K562 (cell line): ENCODE measurements at regions not wholly inside any gene's neighbourhood (a gene's known extent, or its start where the extent isn't known, plus 50 kb on each side); places are given as distances from the start of the nearest gene placed in this dataset.

Experiments
- ATAC-seq: fragments of 200-7000 bp; cut with Tn5 transposase; 3 replicates; pipeline ENCODE4 v1.9.1; 2020; ENCODE audit warnings: moderate library complexity
- BruUV-seq: library from RNA; stranded (reverse); fragments of 400-500 nt; replicated peaks from 2 replicates; lab custom pipeline; 2021; lab: Mats Ljungman, UMichigan
- CTCF ChIA-PET: fragments of 300-600 bp; formaldehyde crosslinking; extraction: SDS; loops from one replicate; lab custom pipeline; 2021; ENCODE audit warnings: low intra/inter-chr PET ratio; lab: Yijun Ruan, JAX
- POLR2A ChIA-PET: fragments of 300-600, 350-650 bp; sonication (Branson Sonifier 250); formaldehyde crosslinking; extraction: SDS; loops from one replicate; lab custom pipeline; 2021; ENCODE audit warnings: antibody characterized with exemption, inconsistent platforms; lab: Yijun Ruan, JAX
- DNase-seq, 4 experiments: peaks; one replicate each; pipeline versions ENCODE4 v3.0.0 to v3.0.0-alpha.2; 2011 to 2018; ENCODE audit warnings: low spot score in 3 of 4, mixed read lengths in 3 of 4; ENCODE audit errors: extremely low read depth in 1 of 4
- FAIRE-seq: peaks from 2 replicates; lab custom pipeline; 2011; peaks lifted over from hg19 to GRCh38; lab: Jason Lieb, UNC
- H2AFZ ChIP-seq: 2 replicates; pipeline ENCODE4 v1.6.0; 2011; ENCODE audit warnings: low read depth, low read length, control low read depth, inconsistent platforms
- H3K27ac ChIP-seq: fragments of 200-600 bp; 3 replicates; pipeline ENCODE4 v1.8.0; 2011; ENCODE audit warnings: low read depth, mild to moderate bottlenecking, control low read depth, inconsistent platforms, low read length, moderate library complexity, mixed read lengths; ENCODE audit errors: extremely low read depth
- H3K27me3 ChIP-seq, 2 experiments: fragments of 300-600 bp in 1 of 2; 2 replicates in 1 of 2; 3 replicates in 1 of 2; pipeline versions ENCODE4 v1.6.0 to v1.8.0; 2011; ENCODE audit warnings: inconsistent platforms in 2 of 2, low read length in 2 of 2, mild to moderate bottlenecking in 1 of 2, mixed read lengths in 1 of 2, moderate library complexity in 1 of 2; ENCODE audit not compliant: control insufficient read depth in 2 of 2, insufficient read depth in 2 of 2
- H3K36me3 ChIP-seq: fragments of 300-600 bp; 3 replicates; pipeline ENCODE4 v1.8.0; 2011; ENCODE audit warnings: mild to moderate bottlenecking, low read length, inconsistent platforms; ENCODE audit not compliant: control insufficient read depth, insufficient read depth
- H3K4me1 ChIP-seq, 2 experiments: fragments of 200-600 bp in 1 of 2; replicated peaks in 1 of 2; 2 replicates in 1 of 2; 3 replicates in 1 of 2; pipeline versions ENCODE4 v1.5.1 to v1.8.0; 2011; ENCODE audit warnings: inconsistent platforms in 2 of 2, low read length in 2 of 2, mild to moderate bottlenecking in 1 of 2, mixed read lengths in 1 of 2, moderate library complexity in 1 of 2; ENCODE audit not compliant: control insufficient read depth in 2 of 2, insufficient read depth in 2 of 2
- H3K4me2 ChIP-seq: 2 replicates; pipeline ENCODE4 v1.6.1; 2011; ENCODE audit warnings: low read length, control low read depth, inconsistent platforms, mixed read lengths; ENCODE audit not compliant: insufficient read depth
- H3K4me3 ChIP-seq: fragments of 200-600 bp; sonication (generic), shearing (Covaris generic); 2 replicates; pipeline ENCODE4 v1.5.1; 2016; ENCODE audit warnings: control low read depth, inconsistent platforms
- H3K79me2 ChIP-seq: fragments of 200-600 bp; 3 replicates; pipeline ENCODE4 v1.8.0; 2011; ENCODE audit warnings: low read length, inconsistent platforms; ENCODE audit not compliant: control insufficient read depth, insufficient read depth
- H3K9ac ChIP-seq, 2 experiments: 2 replicates each; pipeline versions ENCODE4 v1.6.0 to v1.6.1; 2011; ENCODE audit warnings: low read depth in 2 of 2, low read length in 2 of 2, control low read depth in 1 of 2, inconsistent platforms in 1 of 2, mild to moderate bottlenecking in 1 of 2, mixed read lengths in 1 of 2; ENCODE audit not compliant: insufficient read depth in 1 of 2
- H3K9me1 ChIP-seq: one replicate; pipeline ENCODE4 v1.6.0; 2011; ENCODE audit warnings: inconsistent platforms, mild to moderate bottlenecking, low read length, moderate library complexity; ENCODE audit not compliant: control insufficient read depth, insufficient read depth
- H3K9me3 ChIP-seq: replicated peaks from 2 replicates; pipeline ENCODE4 v1.5.1; 2011; ENCODE audit warnings: low read depth, low read length, inconsistent platforms; ENCODE audit not compliant: control insufficient read depth, insufficient read depth
- H4K20me1 ChIP-seq: replicated peaks from 2 replicates; pipeline ENCODE4 v1.6.1; 2011; ENCODE audit warnings: low read length, inconsistent platforms, mixed read lengths; ENCODE audit not compliant: control insufficient read depth, insufficient read depth
- BHLHE40 ChIP-seq: IDR thresholded peaks from 2 replicates; pipeline ENCODE4 v1.6.1; 2011; ENCODE audit warnings: low read length, improper control_type of control experiment
- CTCF ChIP-seq, 3 experiments: IDR thresholded peaks in 2 of 3; conservative IDR thresholded peaks in 1 of 3; 2 replicates each; pipeline ENCODE4 v1.5.1; 2011 to 2012; ENCODE audit warnings: low read length in 3 of 3, mild to moderate bottlenecking in 3 of 3, control low read depth in 2 of 3, improper control_type of control experiment in 1 of 3, inconsistent platforms in 1 of 3, low read depth in 1 of 3, mixed read lengths in 1 of 3, moderate library complexity in 1 of 3; ENCODE audit not compliant: insufficient read depth in 2 of 3
- NCOA6 ChIP-seq: fragments of 450-650 bp; IDR thresholded peaks from 2 replicates; pipeline ENCODE4 v1.6.1; 2017; ENCODE audit warnings: mild to moderate bottlenecking
- NR2C1 ChIP-seq, 2 experiments: fragments of 450-650 bp; IDR thresholded peaks; 2 replicates each; pipeline ENCODE4 v1.6.1; 2017; ENCODE audit warnings: mild to moderate bottlenecking in 2 of 2, antibody characterized with exemption in 1 of 2, inconsistent platforms in 1 of 2, missing compliant biosample characterization in 1 of 2, missing genetic modification characterization in 1 of 2
- NR3C1 ChIP-seq: sonication (generic); formaldehyde crosslinking; IDR thresholded peaks from 2 replicates; pipeline ENCODE4 v1.8.1; 2022; ENCODE audit warnings: missing genetic modification reagents
- POLR2B ChIP-seq: fragments of 450-650 bp; IDR thresholded peaks from 2 replicates; pipeline ENCODE4 v1.6.1; 2018; ENCODE audit warnings: low read depth; ENCODE audit not compliant: partially characterized antibody
- PURB ChIP-seq: sonication (generic); formaldehyde crosslinking; IDR thresholded peaks from 2 replicates; pipeline ENCODE4 v1.9.0; 2021; ENCODE audit warnings: low read depth, mild to moderate bottlenecking, missing genetic modification reagents
- TBP ChIP-seq: optimal IDR thresholded peaks from 2 replicates; pipeline ENCODE3; 2011; ENCODE audit warnings: low read depth, low read length, improper control_type of control experiment
- ZNF274 ChIP-seq: IDR thresholded peaks from 2 replicates; pipeline ENCODE4 v1.6.1; 2011; ENCODE audit warnings: low read depth, mild to moderate bottlenecking, low read length, moderate library complexity, borderline replicate concordance
- WGBS: fragments of 100-300 bp; shearing (Covaris generic); methylation state at CpG from one replicate; pipeline ENCODE4 v1.1.6; 2016; ENCODE audit warnings: low coverage, mixed read lengths; ENCODE audit not compliant: insufficient coverage; ENCODE audit errors: missing lambda C conversion rate; 5-methylcytosine and 5-hydroxymethylcytosine counted together
- in situ Hi-C: fragments of 300-500 bp; cut with MboI; formaldehyde crosslinking; loops from 4 replicates; pipeline ENCODE4 v1.15.0; 2018; ENCODE audit warnings: inconsistent platforms, mixed read lengths
- intact Hi-C: fragments of 100-400 bp; cut with micrococcal nuclease; formaldehyde crosslinking; loops from 2 replicates; pipeline ENCODE4 v1.14.2; 2022

GRCh38 chr6:24004062-24004461 is 122.0 kb upstream of the NRSN1 start (continued):
- TF ChIP-seq BHLHE40: no peak
- no peak for TF ChIP-seq CTCF (IDR thresholded peaks at IDR 0.05 in 2 of 3, conservative IDR thresholded peaks at IDR 0.05 in 1 of 3; ENCODE audit: insufficient read depth in 2 of 3, low read depth in 1 of 3, low read length in 3 of 3)
- TF ChIP-seq NR3C1 (CRISPR knock-in tag): no peak
- no peak for TF ChIP-seq TBP
- no peak for TF ChIP-seq ZNF274

- BruUV-seq: no TSS peak
- Histone ChIP-seq H3K9me1 (no peaks in the 10 kb centered on the region), H3K36me3 (no peaks in the 10 kb centered on the region)
- TF ChIP-seq POLR2B (no peak), NCOA6 (no peak), PURB (no peak), NR2C1 (IDR thresholded peaks at IDR 0.05) (no peak), NR2C1 (tag; IDR thresholded peaks at IDR 0.05) (no peak)
Measured at GRCh38 chr6:24004659-24005058, 121.4 kb upstream of the NRSN1 start.

More at GRCh38 chr6:24004659-24005058, 121.4 kb upstream of the NRSN1 start:
- no peaks in the 10 kb centered on the region for H3K4me1 ChIP-seq
- 0% methylated on average over 1 of the region's 1 CpG for WGBS
- no peak for DNase-seq
- no peak overlapping the region for H3K4me2 ChIP-seq
- intact Hi-C loops (no loop called here), in situ Hi-C loops (no loop called here)
- peaks cover 2% of the 10 kb centered on the region; the same call in 1 of the 2 replicates for H3K9me3 ChIP-seq
- ChIA-PET POLR2A (no interaction called here), CTCF (no interaction called here)
- no peak for FAIRE-seq
- ATAC-seq: no peak
- H3K27me3 ChIP-seq: no peaks in the 10 kb centered on the region
- H3K79me2 ChIP-seq: no peaks in the 10 kb centered on the region
- no peak overlapping the region for H3K4me3 ChIP-seq
- H4K20me1 ChIP-seq: no peaks in the 10 kb centered on the region
- H3K9ac ChIP-seq: no peak overlapping the region
- H2AFZ ChIP-seq: no peak overlapping the region
- no peak overlapping the region for H3K27ac ChIP-seq
